GM21515 (cell line): ENCODE measurements at regions not wholly inside any gene's neighbourhood (a gene's known extent, or its start where the extent isn't known, plus 50 kb on each side); places are given as distances from the start of the nearest gene placed in this dataset.

Source experiments
- ATAC-seq: cut with Tn5 transposase; IDR thresholded peaks from one replicate; pipeline ENCODE4 v1.9.1; 2021; ENCODE audit not compliant: unreplicated experiment

- no peak for ATAC-seq
Measured at GRCh38 chr6:43858161-43859153, 88.4 kb downstream of the VEGFA start.

GRCh38 chr6:43856005-43856765 lies 86.2 kb downstream of the VEGFA start:
- no peak for ATAC-seq

- ATAC-seq = no peak
Measured at GRCh38 chr6:43855247-43855646, 85.2 kb downstream of the VEGFA start.

- no peak for ATAC-seq
Measured at GRCh38 chr6:43853066-43853650, 83.1 kb downstream of the VEGFA start.

DNA sequence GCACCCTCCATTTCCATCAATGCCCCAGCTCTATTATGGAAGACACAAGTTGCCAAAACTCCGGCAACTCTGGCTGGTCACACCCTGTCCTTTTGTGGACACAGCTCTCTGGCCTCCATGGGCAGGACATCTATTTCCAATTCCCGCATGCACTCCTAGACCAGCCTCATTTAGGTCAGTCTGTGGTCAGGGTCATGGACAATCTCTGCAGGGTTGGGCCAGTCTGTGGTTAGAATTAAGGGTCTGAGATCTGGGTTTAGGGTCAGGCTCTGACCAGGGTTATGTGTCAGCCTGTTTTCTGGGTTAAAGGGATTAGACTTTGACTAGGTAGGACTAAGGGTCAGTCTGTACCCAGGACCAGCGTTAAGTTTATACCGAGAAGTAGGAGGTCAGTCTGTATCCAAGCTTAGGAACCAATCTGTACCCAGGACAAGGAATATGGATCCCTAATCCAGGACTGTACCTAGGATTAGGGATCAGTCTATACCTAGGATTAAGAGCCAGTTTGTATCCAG lies 82.4 kb downstream of the VEGFA start:
- ATAC-seq = no peak

DNA sequence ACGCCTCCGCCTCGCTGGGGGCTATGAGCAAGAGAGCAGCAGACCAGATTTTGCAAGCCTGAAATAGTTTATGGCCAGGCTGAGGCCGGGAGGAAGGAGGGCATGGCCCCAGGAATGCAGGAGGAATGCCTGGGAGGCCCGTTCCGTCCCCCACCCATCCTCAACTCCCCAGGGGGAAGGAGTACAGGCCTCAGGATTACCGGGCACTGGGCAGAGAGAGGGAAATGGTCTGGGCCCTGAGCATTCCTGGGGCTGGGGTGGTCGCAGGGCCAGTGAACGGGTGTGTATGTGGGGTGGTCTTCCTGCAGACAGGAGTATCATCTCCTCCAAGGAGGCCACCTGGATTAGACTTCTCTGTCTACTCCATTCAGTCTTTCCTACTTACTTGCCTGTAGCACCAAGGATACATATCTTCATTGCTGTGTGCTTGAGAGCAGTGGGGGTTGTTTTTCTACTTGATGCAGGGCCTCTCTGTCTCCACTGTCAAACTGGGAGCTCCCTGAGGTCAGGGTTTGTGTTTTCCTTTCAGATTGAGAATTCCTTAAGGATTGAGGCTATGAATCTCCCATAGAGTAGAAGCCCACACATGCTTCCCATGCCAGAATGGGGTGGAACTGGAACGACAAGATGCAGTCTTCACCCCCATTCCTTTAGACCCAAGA lies 81.3 kb downstream of the VEGFA start:
- ATAC-seq = no peak

DNA sequence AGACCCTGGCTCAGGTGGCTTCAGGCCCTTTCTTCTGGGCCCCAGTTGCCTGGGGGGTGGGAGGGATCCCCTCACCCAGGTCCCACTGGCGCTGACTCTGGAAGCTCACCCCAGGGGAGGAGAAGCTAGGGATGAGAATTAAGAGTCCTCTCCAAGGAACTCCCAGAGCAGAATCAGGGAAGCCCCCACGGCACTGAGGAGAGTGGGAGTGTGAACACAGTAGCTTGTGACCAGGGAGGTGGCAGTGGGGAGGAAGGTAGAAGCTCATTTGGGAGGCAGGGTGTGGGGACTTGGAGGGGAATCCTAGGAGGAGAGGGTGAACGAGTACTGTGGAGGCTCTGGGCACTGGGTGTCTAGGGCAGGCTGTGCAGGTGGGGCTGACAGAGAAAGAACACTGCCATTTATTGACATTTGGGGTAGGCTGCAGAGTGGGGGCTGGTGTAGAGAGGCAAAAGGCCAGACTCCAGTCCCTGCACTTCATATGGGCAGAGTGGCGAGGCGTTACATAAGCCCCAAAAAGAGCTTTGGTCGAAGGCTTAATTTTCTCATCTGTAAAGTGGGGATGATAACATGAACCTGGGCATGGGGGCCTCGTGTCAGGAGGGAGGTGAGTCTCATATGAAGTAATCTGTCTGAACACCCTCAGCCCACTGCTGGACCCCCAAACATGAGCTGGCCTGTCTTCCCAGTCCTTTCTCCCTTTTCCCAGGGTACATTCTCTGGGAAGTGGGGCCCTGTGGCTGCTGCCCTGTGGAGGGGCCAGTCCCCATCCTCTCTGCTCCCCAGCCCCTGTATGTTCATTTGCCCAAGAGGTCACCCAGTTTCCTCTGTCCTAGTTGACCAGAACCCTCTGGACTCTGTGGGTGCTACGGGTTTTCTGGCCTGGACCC lies 80.5 kb downstream of the VEGFA start:
- no peak for ATAC-seq

GRCh38 chr6:43849844-43850243 lies 79.8 kb downstream of the VEGFA start:
- no peak for ATAC-seq

- ATAC-seq = no peak
Measured at GRCh38 chr6:43848671-43849391, 78.8 kb downstream of the VEGFA start.

- no peak for ATAC-seq
Measured at GRCh38 chr6:43847741-43848630, 78.0 kb downstream of the VEGFA start.

DNA sequence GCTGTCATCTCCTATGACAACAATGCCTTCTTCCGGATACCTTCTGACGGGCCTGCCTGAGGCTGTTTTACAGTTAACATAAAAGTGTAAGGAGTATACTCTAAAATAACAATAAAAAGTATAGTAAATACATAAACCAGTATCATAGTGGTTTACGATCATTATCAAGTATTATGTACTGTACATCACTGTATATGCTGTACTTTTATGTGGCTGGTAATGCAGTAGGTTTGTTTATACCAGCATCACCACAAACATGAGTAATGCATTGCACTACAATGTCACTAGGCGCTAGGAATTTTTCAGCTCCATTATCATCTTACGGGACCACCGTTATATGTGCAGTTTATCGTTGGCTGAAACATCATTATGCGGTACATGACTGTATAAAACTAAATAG lies 76.5 kb downstream of the VEGFA start:
- no peak for ATAC-seq

GRCh38 chr6:43845646-43846045 lies 75.6 kb downstream of the VEGFA start:
- no peak for ATAC-seq

- ATAC-seq = no peak
Measured at GRCh38 chr6:43843669-43844171, 73.7 kb downstream of the VEGFA start.

DNA sequence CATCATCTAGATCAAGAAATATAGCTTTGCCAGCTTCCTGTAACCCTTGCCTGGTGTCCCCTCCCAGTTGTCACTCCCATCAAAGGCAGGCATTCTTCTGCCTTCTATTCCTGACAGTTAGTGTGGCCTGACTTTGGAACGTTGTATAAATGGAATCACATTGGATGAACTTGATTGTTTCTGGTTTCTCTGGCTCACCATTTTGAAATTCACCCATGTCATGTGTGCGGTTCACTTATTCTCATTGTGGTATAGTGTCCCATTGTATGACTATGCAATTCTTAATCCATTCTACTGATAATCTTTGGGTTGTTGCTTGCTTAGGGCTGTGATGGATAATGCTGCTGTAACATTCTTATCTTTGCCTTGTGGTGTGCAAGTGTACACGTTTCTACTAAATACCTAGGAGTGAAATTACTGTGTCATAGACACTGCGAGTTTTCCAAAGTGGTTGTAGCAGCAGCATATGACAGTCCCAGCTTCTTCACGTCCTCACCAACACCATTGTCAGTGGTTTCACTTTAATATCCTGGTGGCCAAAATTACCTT lies 73.2 kb downstream of the VEGFA start:
- no peak for ATAC-seq

DNA sequence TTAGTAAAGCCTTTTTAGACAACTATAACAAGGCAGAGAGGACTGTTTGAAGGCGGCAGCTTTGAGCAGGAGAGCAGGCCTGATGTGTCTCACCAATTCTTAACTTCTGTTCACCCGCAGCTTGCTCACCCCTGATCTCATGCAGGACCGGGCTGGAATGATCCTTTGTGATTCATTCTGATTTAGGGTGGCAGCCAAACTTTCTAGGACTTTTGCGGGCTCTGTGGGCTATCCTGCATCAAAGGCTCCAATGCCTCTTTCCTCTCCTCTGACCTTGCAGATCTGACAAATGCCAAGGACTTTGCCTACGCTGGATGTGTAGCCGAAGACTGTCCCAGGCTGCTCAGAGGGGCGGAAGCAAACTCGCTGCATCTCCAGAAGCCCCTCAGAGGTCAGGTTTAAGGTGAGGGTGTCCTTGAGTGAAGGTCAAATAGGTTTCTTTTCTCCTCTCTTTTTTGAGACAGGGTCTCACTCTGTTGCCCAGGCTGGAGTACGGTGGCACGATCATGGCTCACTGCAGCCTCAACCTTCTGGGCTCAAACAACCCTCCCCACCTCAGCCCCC lies 72.3 kb downstream of the VEGFA start:
- ATAC-seq = no peak

- no peak for ATAC-seq
Measured at GRCh38 chr6:43840490-43841218, 70.6 kb downstream of the VEGFA start.
